ENCODE measurements at regions not wholly inside any gene's neighbourhood (a gene's known extent, or its start where the extent isn't known, plus 50 kb on each side); places are given as distances from the start of the nearest gene placed in this dataset.

DNA sequence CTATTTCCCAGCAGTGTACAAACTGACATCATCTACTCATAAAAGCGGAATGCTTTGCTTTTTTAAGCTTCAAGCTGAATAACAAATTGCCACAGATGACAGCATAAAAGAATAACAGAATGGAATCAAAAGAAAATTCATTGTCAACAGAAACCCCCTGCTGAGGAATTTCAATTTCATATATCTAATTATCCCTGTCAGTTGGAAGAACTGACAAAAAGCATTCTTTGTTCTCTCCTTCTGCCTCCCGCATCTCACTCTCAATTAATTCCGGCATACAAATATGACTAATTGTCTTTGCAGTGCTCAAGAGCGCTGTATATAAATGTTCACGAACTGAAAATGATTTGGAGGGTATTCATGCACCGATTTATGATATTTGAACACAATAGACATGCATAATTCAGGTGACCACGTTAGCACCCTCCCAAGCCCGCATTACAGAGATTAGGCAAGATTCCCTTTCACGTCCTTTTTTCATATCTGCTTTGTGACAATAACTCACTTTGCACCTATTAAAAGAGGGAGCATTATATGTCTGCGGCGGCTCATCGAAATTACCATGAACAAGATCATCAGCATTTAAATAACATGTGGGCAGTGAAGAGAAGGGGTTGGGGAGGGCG is 277.7 kb upstream of the SALL3 start:
- TF ChIP-seq, protein P1, sequence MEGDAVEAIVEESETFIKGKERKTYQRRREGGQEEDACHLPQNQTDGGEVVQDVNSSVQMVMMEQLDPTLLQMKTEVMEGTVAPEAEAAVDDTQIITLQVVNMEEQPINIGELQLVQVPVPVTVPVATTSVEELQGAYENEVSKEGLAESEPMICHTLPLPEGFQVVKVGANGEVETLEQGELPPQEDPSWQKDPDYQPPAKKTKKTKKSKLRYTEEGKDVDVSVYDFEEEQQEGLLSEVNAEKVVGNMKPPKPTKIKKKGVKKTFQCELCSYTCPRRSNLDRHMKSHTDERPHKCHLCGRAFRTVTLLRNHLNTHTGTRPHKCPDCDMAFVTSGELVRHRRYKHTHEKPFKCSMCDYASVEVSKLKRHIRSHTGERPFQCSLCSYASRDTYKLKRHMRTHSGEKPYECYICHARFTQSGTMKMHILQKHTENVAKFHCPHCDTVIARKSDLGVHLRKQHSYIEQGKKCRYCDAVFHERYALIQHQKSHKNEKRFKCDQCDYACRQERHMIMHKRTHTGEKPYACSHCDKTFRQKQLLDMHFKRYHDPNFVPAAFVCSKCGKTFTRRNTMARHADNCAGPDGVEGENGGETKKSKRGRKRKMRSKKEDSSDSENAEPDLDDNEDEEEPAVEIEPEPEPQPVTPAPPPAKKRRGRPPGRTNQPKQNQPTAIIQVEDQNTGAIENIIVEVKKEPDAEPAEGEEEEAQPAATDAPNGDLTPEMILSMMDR (IDR thresholded peaks at IDR 0.05), result no peak

DNA sequence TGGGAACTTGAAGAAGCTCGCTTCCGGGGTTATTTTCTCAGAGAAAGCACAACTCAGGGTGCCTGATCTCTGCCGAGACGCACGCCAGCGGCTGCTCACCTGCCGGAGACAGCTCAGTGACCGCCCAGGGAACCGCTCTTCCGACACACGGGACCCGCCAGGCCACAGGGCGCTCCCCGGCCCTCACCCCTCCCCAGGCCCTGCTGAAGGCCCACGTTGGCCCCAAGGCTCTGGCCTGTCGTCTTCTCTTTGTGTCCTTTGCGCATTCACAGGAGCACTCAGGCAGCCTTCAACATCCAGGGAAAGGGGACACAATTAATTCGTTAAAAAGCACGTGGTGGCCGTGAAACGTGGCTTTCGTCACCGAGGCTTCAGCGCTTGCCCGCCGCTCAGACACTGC is 276.3 kb upstream of the SALL3 start:
- TF ChIP-seq, protein P1 (IDR thresholded peaks at IDR 0.05), result no peak

DNA sequence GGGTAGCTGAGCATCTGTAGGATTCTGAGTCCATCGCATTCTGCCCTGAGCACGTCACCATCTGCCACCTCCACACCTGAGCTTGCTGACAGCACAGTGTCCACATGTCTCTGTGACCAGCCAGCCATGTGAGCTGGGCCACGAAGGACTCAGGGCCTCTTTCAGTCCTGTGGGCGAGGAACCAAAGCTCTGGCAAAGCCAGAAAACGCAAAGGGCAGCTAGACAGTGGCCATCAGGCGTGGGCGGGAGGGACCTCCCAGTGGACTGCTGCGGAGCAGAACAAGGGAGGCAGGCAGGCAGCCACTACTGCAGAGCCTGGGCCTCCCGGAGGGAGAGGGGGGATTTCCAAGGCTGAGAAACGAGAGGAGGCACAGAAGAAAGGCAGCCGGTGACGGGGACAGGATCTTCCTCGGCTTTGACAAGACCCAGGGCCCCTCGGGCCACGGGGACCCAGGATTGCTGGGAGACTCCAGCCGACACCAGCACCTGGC is 274.6 kb upstream of the SALL3 start:
- TF ChIP-seq, protein P1 (IDR thresholded peaks at IDR 0.05), result no peak

DNA sequence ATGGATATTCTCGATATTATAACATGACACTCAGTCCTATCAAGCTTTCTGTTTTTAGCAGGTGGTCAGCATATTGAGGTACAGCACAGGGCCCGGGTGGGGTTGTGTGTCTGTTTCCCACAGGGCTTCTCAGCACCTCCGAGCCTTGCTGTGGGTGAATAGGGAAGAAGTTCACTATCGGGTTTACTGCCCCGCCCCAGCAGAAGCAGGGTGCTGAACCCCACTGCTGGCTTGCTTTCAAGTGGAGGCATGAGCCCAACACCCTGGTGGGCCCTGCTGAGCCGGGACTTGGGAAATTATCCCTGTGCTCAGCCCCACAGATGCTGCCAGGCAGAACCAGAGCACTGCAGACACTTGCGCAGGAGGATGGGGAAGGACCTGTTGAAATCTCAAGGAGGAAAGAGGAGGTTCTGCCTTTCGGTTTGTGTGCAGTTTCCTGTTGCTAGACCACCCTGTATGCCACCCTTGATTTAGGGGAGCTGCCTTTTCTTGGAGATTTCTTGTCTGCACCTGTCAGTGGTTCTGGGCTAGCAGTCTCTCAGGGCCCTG is 270.3 kb upstream of the SALL3 start:
- TF ChIP-seq, protein P1 (IDR thresholded peaks at IDR 0.05), result no peak

DNA sequence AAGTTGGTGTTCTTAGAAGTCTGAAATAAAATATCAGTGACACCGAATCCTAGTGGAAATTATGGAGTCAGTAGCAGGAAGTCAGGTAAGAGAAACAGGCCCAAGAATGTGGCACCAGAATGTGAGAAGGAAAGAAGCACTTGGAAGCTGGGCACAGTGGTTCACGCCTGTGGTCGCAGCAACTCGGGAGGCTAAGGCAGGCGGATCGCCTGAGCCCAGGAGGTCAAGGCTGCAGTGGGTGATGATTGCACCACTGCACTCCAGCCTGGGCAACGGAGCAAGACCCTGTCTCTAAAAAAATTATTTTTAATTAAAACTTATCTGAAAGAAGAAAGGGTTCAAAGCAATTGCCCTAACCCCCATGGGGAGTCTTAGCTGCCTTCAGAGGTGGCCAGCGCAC is 268.3 kb upstream of the SALL3 start:
- TF ChIP-seq, protein P1 (IDR thresholded peaks at IDR 0.05), result no peak

DNA sequence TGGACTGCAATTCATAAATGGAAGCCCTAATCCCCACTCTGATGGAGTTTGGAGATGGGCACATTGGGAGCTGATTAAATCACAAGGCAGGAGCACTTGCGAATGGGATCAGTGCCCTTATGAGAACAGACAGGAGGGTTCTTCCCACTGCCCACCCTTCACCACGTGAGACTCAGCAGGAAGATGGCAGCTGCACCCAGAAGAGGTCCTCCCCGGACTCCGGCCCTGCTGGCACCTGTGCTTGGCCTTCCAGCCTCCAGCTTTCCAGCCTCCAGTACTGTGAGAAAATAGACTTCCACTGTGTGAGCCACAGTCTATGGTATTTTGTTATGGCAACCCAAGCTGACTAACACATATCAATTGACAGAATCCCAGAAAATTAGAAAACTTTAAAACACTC is 267.6 kb upstream of the SALL3 start:
- TF ChIP-seq, protein P1 (IDR thresholded peaks at IDR 0.05), result no peak

DNA sequence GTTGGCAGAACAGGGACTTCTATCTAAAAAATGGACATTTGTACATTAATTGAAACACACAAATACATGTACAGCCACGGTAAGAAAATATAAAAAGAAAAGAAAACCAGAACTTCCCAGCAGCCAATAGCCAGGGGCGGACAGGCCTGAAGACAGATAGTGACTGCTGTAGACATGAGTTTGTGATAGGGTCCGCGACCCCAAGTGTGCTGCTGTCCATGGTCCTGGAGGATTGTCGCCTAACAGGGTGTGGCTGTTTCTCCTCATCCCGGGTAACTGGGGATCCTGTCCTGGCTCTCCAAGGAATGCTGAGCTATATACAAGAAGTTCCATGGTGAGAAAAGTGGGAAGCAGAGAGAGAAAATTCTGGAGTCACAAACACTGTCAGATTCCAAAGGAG is 266.5 kb upstream of the SALL3 start:
- TF ChIP-seq, protein P1 (IDR thresholded peaks at IDR 0.05), result no peak

All from LNCAP (cell line).